B cell (primary cell): ENCODE measurements at regions not wholly inside any gene's neighbourhood (a gene's known extent, or its start where the extent isn't known, plus 50 kb on each side); places are given as distances from the start of the nearest gene placed in this dataset.

ENCODE experiments used
- EZH2 ChIP-seq: IDR thresholded peaks from 2 replicates; pipeline ENCODE4 v1.6.1; 2012; ENCODE audit warnings: borderline replicate concordance, low read depth, mild to moderate bottlenecking, moderate library complexity, low read length; ENCODE audit not compliant: insufficient read depth, poor library complexity, severe bottlenecking
- TF ChIP-seq, protein P1 (sequence below): fragments of 200-600 bp; IDR thresholded peaks from one replicate; pipeline ENCODE4 v1.8.0; 2022; ENCODE audit warnings: antibody characterized with exemption, mild to moderate bottlenecking

DNA sequence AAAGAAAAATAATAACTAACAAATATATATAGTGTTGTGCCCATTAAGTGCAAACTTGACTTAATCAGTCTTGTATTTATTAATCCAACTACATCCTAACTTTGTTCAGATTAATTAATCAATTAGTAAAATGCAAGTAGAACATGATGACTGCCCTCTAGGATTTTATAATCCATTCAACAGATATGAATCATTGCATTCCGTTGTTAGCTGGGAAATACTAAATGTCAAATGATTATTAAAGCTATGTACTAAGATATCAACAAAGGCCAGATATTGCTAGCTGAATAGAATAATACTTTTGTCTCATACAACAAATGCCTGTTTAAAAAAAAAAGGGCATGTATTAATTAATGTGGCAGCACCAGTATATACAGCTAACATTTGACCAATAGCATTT lies 1366.3 kb downstream of the STIM2 start:
- TF ChIP-seq, protein P1, sequence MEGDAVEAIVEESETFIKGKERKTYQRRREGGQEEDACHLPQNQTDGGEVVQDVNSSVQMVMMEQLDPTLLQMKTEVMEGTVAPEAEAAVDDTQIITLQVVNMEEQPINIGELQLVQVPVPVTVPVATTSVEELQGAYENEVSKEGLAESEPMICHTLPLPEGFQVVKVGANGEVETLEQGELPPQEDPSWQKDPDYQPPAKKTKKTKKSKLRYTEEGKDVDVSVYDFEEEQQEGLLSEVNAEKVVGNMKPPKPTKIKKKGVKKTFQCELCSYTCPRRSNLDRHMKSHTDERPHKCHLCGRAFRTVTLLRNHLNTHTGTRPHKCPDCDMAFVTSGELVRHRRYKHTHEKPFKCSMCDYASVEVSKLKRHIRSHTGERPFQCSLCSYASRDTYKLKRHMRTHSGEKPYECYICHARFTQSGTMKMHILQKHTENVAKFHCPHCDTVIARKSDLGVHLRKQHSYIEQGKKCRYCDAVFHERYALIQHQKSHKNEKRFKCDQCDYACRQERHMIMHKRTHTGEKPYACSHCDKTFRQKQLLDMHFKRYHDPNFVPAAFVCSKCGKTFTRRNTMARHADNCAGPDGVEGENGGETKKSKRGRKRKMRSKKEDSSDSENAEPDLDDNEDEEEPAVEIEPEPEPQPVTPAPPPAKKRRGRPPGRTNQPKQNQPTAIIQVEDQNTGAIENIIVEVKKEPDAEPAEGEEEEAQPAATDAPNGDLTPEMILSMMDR, result no peak
- TF ChIP-seq EZH2, result no peak
